Osteoblast (primary cell): ENCODE measurements at regions not wholly inside any gene's neighbourhood (a gene's known extent, or its start where the extent isn't known, plus 50 kb on each side); places are given as distances from the start of the nearest gene placed in this dataset.

ENCODE experiments used
- DNase-seq: peaks from one replicate; pipeline ENCODE4 v3.0.0; 2011; ENCODE audit warnings: low spot score, mixed read lengths; ENCODE audit not compliant: insufficient read length; ENCODE audit errors: missing footprints
- H2AFZ ChIP-seq: 2 replicates; pipeline ENCODE4 v1.6.0; 2011; ENCODE audit warnings: mild to moderate bottlenecking, low read length
- H3K27ac ChIP-seq: 2 replicates; pipeline ENCODE4 v1.5.1; 2011; ENCODE audit warnings: mild to moderate bottlenecking, low read depth, low read length, moderate library complexity
- H3K27me3 ChIP-seq: 2 replicates; pipeline ENCODE4 v1.6.0; 2012; ENCODE audit warnings: mild to moderate bottlenecking, control low read depth, inconsistent platforms, low read length, moderate library complexity; ENCODE audit not compliant: insufficient read depth
- H3K36me3 ChIP-seq: 2 replicates; pipeline ENCODE4 v1.5.1; 2011; ENCODE audit warnings: mild to moderate bottlenecking, low read length, control low read depth, moderate library complexity; ENCODE audit not compliant: insufficient read depth
- H3K4me1 ChIP-seq: 2 replicates; pipeline ENCODE4 v1.5.1; 2011; ENCODE audit warnings: mild to moderate bottlenecking, low read length, control low read depth, moderate library complexity; ENCODE audit not compliant: insufficient read depth
- H3K4me2 ChIP-seq: 2 replicates; pipeline ENCODE4 v1.6.0; 2011; ENCODE audit warnings: mild to moderate bottlenecking, low read length; ENCODE audit not compliant: insufficient read depth
- H3K4me3 ChIP-seq: fragments of 200-600 bp; sonication (generic); 3 replicates; pipeline ENCODE4 v1.5.1; 2012; ENCODE audit warnings: mild to moderate bottlenecking, low read length, inconsistent platforms; ENCODE audit not compliant: insufficient read depth
- H3K79me2 ChIP-seq: 2 replicates; pipeline ENCODE4 v1.6.0; 2012; ENCODE audit warnings: mild to moderate bottlenecking, low read length, control low read depth, inconsistent platforms; ENCODE audit not compliant: insufficient read depth
- H3K9me3 ChIP-seq: 2 replicates; pipeline ENCODE4 v1.5.1; 2011; ENCODE audit warnings: low read depth, low read length, control low read depth
- H4K20me1 ChIP-seq: 2 replicates; pipeline ENCODE4 v1.6.0; 2012; ENCODE audit warnings: mild to moderate bottlenecking, low read length, control low read depth; ENCODE audit not compliant: insufficient read depth
- TF ChIP-seq, protein P1 (sequence below): IDR thresholded peaks from 2 replicates; pipeline ENCODE4 v1.5.1; 2011; ENCODE audit warnings: mild to moderate bottlenecking, low read depth, low read length, moderate library complexity; ENCODE audit errors: extremely low read depth

GRCh38 chr6:6909111-6909510 is 198.7 kb upstream of the RREB1 start:
- Histone ChIP-seq H3K27me3 (no peaks in the 10 kb centered on the region), H3K9me3 (no peaks in the 10 kb centered on the region), H3K4me1 (no peaks in the 10 kb centered on the region), H4K20me1 (no peaks in the 10 kb centered on the region), H3K4me2 (no peak overlapping the region), H3K27ac (no peak overlapping the region), H3K4me3 (no peak overlapping the region), H3K79me2 (no peaks in the 10 kb centered on the region), H3K36me3 (no peaks in the 10 kb centered on the region), H2AFZ (no peak overlapping the region)
- DNase-seq: no peak
- TF ChIP-seq, protein P1, sequence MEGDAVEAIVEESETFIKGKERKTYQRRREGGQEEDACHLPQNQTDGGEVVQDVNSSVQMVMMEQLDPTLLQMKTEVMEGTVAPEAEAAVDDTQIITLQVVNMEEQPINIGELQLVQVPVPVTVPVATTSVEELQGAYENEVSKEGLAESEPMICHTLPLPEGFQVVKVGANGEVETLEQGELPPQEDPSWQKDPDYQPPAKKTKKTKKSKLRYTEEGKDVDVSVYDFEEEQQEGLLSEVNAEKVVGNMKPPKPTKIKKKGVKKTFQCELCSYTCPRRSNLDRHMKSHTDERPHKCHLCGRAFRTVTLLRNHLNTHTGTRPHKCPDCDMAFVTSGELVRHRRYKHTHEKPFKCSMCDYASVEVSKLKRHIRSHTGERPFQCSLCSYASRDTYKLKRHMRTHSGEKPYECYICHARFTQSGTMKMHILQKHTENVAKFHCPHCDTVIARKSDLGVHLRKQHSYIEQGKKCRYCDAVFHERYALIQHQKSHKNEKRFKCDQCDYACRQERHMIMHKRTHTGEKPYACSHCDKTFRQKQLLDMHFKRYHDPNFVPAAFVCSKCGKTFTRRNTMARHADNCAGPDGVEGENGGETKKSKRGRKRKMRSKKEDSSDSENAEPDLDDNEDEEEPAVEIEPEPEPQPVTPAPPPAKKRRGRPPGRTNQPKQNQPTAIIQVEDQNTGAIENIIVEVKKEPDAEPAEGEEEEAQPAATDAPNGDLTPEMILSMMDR: no peak

DNA sequence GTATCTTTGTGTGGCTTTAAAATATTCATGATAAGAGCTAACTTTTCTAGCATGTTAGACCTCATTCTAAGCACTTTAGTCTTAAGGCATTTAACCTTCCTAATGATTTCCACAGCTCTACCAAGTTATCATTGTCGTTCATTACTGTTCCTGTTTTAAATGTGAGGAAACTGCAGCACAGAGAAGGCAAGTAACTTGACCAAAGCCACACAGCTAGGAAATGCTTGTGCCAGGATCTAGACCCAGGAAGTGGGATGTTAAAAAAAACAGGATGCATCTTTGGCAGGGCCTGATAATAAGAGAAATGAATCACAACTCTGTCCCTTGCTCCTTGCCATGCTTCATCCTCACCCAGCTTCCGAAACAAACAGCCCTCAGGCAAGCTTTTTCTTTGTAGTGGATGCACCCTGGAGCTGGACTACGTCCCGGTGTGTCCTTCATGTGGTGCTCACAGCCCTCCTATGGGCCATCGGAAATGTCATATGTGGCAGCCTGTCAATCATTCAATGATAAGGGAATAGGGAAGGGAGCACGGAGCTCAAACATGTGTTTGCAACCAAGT is 196.9 kb upstream of the RREB1 start:
- H3K27me3 ChIP-seq: no peaks in the 10 kb centered on the region
- no peaks in the 10 kb centered on the region for H3K79me2 ChIP-seq
- peaks cover under 1% of the 10 kb centered on the region for H3K4me1 ChIP-seq
- H3K36me3 ChIP-seq: no peaks in the 10 kb centered on the region
- H4K20me1 ChIP-seq: no peaks in the 10 kb centered on the region
- no peak overlapping the region for H3K4me2 ChIP-seq
- no peaks in the 10 kb centered on the region for H3K9me3 ChIP-seq
- no peak overlapping the region for H2AFZ ChIP-seq
- no peak overlapping the region for H3K4me3 ChIP-seq
- TF ChIP-seq, protein P1: no peak
- DNase-seq: no peak
- no peak overlapping the region for H3K27ac ChIP-seq

DNA sequence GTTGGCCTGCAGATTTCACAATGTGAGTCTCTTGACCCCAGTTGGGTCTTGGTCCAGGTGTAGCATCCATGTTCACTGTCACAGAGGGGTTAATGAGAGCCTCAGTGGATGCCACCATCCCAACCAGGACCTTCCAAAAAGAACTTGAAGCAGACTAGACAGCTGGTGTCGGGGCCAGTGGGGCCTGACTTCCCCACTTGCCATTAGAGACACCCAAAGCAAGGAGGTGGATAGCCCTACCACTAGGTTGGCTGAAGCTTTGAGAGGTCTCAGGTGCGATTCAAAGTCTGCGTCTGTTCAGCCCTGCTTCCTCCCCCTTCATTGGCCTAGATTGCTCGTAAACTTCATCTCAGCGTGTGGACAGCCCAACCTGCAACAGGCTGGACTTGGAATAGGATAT is 196.4 kb upstream of the RREB1 start:
- no peak overlapping the region for H2AFZ ChIP-seq
- no peaks in the 10 kb centered on the region for H3K9me3 ChIP-seq
- TF ChIP-seq, protein P1: no peak
- no peak for DNase-seq
- H3K27me3 ChIP-seq: no peaks in the 10 kb centered on the region
- no peak overlapping the region for H3K27ac ChIP-seq
- H3K36me3 ChIP-seq: no peaks in the 10 kb centered on the region
- H3K4me1 ChIP-seq: peaks cover 6% of the 10 kb centered on the region
- no peak overlapping the region for H3K4me3 ChIP-seq
- H3K4me2 ChIP-seq: no peak overlapping the region
- H3K79me2 ChIP-seq: no peaks in the 10 kb centered on the region
- no peaks in the 10 kb centered on the region for H4K20me1 ChIP-seq

GRCh38 chr6:6912817-6913744 is 194.7 kb upstream of the RREB1 start:
- no peak for DNase-seq
- Histone ChIP-seq H3K36me3 (no peaks in the 10 kb centered on the region), H3K4me2 (no peak overlapping the region), H4K20me1 (no peaks in the 10 kb centered on the region), H3K79me2 (no peaks in the 10 kb centered on the region), H3K9me3 (no peaks in the 10 kb centered on the region), H2AFZ (no peak overlapping the region), H3K27me3 (no peaks in the 10 kb centered on the region), H3K4me3 (no peak overlapping the region), H3K27ac (no peak overlapping the region), H3K4me1 (peaks cover 10% of the 10 kb centered on the region)
- TF ChIP-seq, protein P1: no peak
